GM21390 (cell line): ENCODE measurements at regions not wholly inside any gene's neighbourhood (a gene's known extent, or its start where the extent isn't known, plus 50 kb on each side); places are given as distances from the start of the nearest gene placed in this dataset.

Experiments
- ATAC-seq: cut with Tn5 transposase; IDR thresholded peaks from one replicate; pipeline ENCODE4 v1.9.1; 2021; ENCODE audit not compliant: unreplicated experiment

DNA sequence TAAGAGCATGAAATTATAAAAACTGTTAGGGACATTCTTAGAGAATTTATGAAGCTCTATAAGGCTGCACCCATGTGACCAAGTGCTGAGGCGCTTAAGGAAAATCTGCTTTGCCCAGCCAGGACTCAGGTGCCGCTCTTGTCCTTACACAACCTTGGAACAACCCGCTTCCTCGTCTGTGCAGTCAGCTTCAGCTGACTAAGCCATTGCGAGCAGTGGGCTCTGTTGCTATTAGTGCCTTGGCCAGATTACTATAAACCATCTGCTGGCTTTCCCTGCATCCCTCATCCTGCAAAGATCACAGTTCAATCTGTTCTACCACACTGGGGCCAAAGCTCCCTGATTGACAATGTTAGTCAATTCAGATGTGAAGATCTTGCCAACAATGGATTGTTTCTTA, 89.1 kb upstream of the E2F3 start:
- no peak for ATAC-seq

- ATAC-seq, result no peak
Measured at GRCh38 chr6:20313051-20313450, 88.6 kb upstream of the E2F3 start.

DNA sequence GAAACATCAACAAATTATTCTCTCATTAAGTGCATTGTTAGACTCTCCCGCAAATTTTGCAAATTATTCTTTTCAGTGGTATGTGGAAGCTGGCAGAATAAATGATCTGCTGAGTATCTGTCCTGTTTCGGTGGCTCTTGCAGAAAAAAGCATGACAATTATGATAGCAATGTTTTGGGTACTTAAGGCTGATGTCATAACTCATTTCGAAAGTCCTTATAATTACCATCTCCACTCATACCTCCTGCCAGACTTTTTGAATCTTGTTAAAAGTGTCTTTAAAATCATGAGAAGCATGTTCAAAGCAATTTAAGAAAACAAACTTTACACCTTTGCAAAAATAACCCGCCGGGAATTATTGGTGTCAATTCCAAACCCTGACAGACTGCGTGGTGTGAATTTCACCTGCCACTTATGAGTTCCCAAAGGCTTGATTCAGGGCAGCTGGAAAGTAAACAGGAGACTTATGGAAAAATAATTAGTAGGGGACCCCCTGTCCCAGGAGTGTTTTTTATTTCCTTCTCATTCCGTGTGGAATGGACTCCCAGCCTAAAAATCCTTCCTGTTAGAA, 87.6 kb upstream of the E2F3 start:
- ATAC-seq, result no peak

DNA sequence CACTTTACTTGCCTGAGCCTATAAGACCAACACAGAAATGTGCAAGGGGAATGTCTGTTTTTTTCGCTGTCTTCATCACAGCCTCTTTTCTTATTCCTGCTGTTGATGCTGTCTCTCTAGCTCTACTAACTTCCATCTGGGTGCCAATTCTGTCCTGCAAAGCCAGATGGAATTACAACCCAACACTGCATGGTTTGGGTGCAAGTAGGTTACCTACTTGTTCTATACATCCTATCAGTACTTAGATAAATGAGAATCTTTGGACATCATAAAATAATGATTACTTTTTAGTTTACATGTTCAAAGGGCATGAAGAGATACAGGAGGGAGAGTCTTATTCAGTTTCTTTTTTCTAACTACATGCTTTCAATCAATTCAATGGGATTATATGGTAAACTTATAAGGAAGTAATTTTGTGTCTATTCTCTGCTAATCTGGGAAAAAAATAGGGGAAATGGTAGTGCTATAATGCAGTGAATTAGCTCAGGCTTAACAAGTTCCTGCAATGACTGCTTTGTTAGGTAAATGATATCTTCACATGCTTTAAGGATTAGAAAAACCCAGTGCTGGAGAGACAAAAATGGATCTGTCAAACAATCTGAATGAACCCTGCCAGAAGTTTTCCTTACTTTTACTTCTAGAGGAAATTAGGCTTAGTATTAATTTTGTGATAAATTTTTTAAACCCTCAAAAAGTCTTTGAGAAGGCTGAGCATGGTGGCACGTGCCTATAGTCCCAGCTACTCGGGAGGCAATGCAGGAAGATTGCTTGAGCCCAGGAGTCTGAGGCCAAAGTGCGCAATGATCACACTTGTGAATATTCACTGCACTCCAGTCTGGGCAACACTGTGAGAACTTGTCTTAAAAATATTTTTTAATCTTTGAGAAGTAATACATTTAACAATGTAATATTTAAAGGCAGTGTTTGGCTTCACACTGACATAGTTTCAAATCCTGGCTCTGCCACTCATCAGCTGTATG, 86.5 kb upstream of the E2F3 start:
- no peak for ATAC-seq

- ATAC-seq, result no peak
Measured at GRCh38 chr6:20317430-20317829, 84.2 kb upstream of the E2F3 start.

DNA sequence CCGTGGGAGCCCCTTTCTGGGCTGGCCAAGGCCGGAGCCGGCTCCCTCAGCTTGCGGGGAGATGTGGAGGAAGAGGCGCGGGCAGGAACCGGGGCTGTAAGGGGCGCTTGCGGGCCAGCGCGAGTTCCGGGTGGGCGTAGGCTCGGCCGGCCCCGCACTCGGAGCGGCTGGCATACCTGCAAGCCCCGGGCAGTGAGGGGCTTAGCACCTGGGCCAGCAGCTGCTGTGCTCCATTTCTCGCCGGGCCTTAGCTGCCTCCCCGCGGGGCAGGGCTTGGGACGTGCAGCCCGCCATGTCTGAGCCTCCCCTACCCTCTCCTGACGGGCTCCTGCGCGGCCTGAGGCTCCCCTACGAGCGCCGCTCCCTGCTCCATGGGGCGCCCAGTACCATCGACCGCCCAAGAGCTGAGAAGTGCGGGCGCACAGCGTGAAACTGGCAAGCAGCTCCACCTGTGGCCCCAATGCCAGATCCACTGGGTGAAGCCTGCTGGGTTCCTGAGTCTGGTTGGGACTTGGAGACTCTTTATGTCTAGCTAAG, 82.8 kb upstream of the E2F3 start:
- no peak for ATAC-seq

DNA sequence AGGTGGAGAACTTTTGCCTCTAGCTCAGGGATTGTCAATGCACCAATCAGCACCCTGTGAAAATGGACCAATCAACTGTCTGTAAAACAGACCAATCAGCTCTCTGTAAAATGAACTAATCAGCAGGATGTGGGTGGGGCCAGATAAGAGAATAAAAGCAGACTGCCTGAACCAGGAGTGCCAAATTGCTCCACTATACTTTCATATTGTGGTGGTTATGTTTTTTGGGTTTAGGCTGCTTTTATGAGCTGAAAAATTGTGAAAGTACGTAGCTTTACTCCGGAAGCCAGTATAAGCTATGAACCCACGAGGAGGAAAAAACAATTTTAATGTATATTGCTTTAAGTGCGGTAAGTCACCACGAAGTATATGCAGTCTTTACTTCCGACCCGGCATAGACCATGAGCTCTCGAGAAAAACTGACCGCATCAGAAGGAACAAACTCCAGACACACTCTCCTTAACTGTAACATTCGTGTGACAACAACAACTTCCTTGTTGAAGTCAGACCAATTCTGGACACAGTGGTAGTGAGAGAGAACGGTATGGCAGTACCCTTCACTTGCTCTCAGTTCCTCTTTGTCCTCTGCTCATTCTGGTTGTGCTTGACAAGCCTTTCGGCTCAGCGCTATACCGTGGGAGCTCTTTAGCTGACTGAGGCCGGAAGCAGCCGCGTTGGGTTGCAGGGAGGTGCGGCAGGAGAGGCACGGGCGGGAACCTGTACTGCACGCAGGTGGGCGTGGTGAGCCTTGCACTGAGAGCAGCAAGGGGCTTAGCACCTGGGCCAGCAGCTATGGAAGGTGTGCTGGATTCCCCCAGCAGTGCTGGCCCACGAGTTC, 81.9 kb upstream of the E2F3 start:
- peak; percentile 99 for ATAC-seq

DNA sequence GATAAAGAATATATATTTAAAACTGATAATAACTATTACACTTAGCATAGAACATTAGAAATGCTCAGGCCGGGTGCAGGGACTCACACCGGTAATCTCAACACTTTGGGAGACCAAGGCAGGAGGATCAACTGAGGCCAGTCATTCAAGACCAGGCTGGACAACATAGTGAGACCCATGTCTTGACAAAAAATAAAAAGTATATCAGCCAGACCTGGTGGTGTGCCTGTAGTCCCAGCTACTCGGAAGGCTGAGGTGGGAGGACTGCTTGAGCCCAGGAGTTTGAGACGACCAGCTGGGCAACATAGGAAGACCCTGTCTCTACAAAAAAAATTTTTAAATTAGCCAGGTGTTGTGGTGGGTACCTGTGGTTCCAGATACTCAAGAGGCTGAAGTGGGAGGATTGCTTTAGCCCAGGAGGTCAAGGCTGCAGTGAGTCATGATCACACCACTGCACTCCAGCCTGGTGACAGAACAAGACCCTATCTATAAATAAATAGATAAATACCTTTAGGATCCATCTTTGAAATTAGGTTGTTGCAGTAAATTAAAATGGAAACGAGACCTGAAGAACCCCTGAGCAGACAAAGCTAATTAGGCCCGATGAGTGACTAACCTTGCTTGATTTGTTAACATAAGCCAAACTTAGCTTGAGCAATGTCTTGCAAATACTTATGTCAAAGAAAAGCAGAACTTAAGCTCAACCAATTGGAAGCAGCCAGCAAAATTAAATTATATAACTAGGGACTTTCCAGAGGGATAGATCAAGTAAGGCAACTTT, 75.8 kb upstream of the E2F3 start:
- ATAC-seq, result no peak

DNA sequence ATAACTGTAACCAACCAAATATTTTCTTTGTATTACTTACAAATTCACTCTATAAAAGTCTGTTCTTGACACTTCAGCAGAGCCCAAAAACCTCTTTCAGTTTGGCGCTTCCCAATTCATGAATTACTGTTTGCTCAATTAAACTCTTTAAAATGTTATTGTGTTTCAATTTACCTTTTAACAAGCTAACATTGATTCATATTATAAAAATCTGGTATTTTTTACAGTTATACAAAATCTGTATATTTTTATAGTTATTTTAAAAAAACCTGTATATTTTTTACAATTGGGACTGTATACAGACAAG, 75.3 kb upstream of the E2F3 start:
- no peak for ATAC-seq

GRCh38 chr6:20327141-20327540, 74.5 kb upstream of the E2F3 start:
- ATAC-seq, result no peak

DNA sequence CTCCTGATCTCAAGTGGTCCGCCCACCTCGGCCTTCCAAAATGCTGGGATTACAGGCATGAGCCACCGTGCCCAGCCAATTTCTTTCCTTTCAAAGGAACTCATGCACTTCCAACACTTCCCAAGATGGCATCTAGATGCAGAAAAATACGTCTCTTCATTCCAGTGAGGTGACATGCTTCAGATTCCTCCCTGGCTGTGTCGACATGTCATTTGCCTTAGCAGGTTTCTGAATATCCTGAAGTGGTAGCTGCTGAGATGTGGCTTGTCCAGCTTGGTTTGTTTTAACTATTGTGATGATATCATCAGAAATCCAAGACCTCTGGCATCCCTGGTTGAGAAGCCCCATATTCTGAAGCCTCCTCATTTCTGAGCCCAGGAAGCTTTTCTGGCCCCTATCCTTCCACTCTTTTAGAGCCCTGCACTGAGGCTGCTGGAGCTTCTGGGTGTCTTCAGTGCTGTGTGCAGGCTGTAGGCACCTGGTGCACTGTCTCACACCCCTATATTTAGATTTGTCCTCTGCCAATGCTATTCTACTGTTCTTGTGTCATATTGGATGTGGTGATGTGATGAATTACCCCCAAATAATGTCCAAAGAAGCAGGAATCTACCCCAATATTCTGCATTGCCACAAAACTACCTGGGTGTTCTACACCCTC, 73.3 kb upstream of the E2F3 start:
- ATAC-seq, result no peak

- no peak for ATAC-seq
Measured at GRCh38 chr6:20328924-20329300, 72.8 kb upstream of the E2F3 start.

GRCh38 chr6:20331042-20331441, 70.6 kb upstream of the E2F3 start:
- no peak for ATAC-seq

- ATAC-seq, result no peak
Measured at GRCh38 chr6:20331625-20332024, 70.1 kb upstream of the E2F3 start.

DNA sequence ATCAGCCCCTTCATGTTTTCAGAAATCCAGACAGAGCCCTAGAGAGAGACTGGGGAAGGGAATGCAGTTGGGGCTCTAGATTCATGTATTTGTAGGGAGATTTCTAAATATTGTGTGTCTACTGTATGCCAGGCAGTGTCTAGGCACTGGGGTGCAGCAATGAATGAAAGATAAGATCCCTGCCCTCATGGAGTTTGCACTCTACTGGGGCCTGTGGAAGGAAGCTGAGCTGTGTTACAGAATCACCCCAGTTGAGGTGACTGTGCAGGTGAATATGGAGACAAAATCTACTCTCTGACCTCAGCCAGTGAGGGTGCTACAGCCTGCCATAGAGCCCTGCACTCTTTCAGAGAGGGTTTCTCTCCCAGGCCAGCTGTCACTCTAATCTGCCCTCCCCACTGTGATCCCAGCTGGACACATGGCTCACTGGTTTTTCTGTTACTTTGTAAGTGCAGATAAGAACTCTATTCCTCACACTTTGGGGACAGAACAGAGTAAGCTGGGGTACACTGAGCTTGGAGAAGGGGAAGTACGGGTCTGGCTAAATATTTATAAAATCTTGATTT, 69.2 kb upstream of the E2F3 start:
- no peak for ATAC-seq

- ATAC-seq, result no peak
Measured at GRCh38 chr6:20333721-20334269, 67.9 kb upstream of the E2F3 start.

DNA sequence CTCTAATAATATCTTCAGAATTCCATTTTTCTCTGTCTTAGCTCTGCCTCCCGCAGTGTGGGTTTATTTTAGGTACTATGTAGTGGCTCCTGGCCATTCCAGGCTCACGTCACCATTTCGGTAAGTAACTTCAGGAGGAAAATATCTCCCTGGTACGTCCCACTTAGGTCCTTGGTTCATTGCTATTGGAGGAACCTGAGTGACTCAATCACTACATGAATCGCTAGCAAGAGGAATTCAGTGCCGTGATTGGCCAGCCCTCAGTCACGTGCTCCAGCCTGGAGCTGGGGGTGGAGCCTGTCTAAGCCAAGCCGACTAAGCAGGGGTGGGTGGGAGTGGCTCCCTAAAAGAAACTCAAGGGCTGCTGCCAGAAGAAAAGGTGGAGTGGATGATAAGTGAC, 67.3 kb upstream of the E2F3 start:
- ATAC-seq, result no peak

DNA sequence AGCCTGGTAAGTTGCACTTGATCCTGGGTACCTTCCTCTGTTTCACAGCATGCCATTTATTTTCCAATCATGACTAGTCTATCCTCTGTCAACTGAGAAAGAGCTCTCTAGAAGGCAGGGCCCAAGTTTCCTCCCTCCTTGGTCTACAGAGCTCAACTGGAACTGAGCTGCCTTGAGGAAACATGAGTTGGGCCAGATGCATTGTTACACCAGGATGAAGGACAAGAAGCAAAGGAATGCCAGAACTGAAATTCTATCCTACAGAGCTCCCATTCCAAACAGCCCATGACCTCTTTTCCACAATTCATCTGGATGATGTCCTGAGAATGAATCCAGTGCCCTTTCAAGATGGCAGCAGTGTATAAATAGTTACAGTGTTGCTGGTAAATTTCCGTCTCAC, 66.7 kb upstream of the E2F3 start:
- no peak for ATAC-seq

- no peak for ATAC-seq
Measured at GRCh38 chr6:20335872-20336271, 65.8 kb upstream of the E2F3 start.

- no peak for ATAC-seq
Measured at GRCh38 chr6:20338156-20338555, 63.5 kb upstream of the E2F3 start.
